GM23338 (cell line): ENCODE measurements at regions not wholly inside any gene's neighbourhood (a gene's known extent, or its start where the extent isn't known, plus 50 kb on each side); places are given as distances from the start of the nearest gene placed in this dataset.

ENCODE experiments used
- ATAC-seq: fragments of 200-7000 bp; cut with Tn5 transposase; 3 replicates; pipeline ENCODE4 v1.9.1; 2020
- DNase-seq: peaks from one replicate; pipeline ENCODE4 v3.0.0-alpha.2; 2015; ENCODE audit warnings: low spot score
- H2AFZ ChIP-seq: fragments of 200-600 bp; sonication (generic); 2 replicates; pipeline ENCODE4 v1.8.0; 2016; ENCODE audit warnings: antibody characterized with exemption, mild to moderate bottlenecking, moderate library complexity
- H3F3A ChIP-seq: fragments of 200-600 bp; sonication (generic); replicated peaks from 2 replicates; pipeline ENCODE4 v1.8.0; 2017; ENCODE audit warnings: antibody characterized with exemption, mixed run types, low read depth
- H3K27ac ChIP-seq: fragments of 200-600 bp; sonication (generic); 2 replicates; pipeline ENCODE4 v1.6.1; 2016; ENCODE audit warnings: low read depth
- H3K27me3 ChIP-seq: fragments of 200-600 bp; sonication (generic); 2 replicates; pipeline ENCODE4 v1.8.0; 2016; ENCODE audit warnings: mild to moderate bottlenecking, mixed run types, moderate library complexity; ENCODE audit not compliant: insufficient read depth
- H3K36me3 ChIP-seq: fragments of 200-600 bp; sonication (generic); 2 replicates; pipeline ENCODE4 v1.8.0; 2016; ENCODE audit warnings: mild to moderate bottlenecking; ENCODE audit not compliant: insufficient read depth
- H3K4me1 ChIP-seq: fragments of 200-600 bp; sonication (generic); 2 replicates; pipeline ENCODE4 v1.8.0; 2016; ENCODE audit warnings: mild to moderate bottlenecking, moderate library complexity; ENCODE audit not compliant: insufficient read depth
- H3K4me2 ChIP-seq: fragments of 200-600 bp; sonication (generic); 2 replicates; pipeline ENCODE4 v1.7.1; 2017; ENCODE audit warnings: mixed run types
- H3K4me3 ChIP-seq: fragments of 200-600 bp; sonication (generic); 2 replicates; pipeline ENCODE4 v1.6.1; 2016; ENCODE audit warnings: mixed run types
- H3K79me2 ChIP-seq: fragments of 200-600 bp; sonication (generic); replicated peaks from 2 replicates; pipeline ENCODE4 v1.8.0; 2017; ENCODE audit warnings: mild to moderate bottlenecking; ENCODE audit not compliant: insufficient read depth
- H3K9me2 ChIP-seq: fragments of 200-600 bp; sonication (generic); 2 replicates; pipeline ENCODE4 v1.8.0; 2017; ENCODE audit not compliant: insufficient read depth
- H4K20me1 ChIP-seq: fragments of 200-600 bp; sonication (generic); replicated peaks from 2 replicates; pipeline ENCODE4 v1.8.0; 2017; ENCODE audit warnings: mild to moderate bottlenecking; ENCODE audit not compliant: insufficient read depth
- H3K27ac Mint-ChIP-seq: 2 replicates; pipeline ENCODE4 v1.8.0; 2020; ENCODE audit warnings: inconsistent platforms, mild to moderate bottlenecking, moderate library complexity, mixed read lengths
- H3K27me3 Mint-ChIP-seq: 3 replicates; pipeline ENCODE4 v1.8.0; 2022; ENCODE audit warnings: low read depth, mild to moderate bottlenecking, moderate library complexity, mixed read lengths, inconsistent platforms; ENCODE audit not compliant: insufficient read depth, poor library complexity
- H3K36me3 Mint-ChIP-seq: 3 replicates; pipeline ENCODE4 v1.8.0; 2021; ENCODE audit warnings: low read depth, mild to moderate bottlenecking, inconsistent platforms, moderate library complexity, mixed read lengths
- H3K4me1 Mint-ChIP-seq: 3 replicates; pipeline ENCODE4 v1.8.0; 2020; ENCODE audit warnings: mild to moderate bottlenecking, inconsistent platforms, mixed read lengths
- H3K4me3 Mint-ChIP-seq: 3 replicates; pipeline ENCODE4 v1.8.0; 2021; ENCODE audit warnings: moderate library complexity, mild to moderate bottlenecking, inconsistent platforms, mixed read lengths
- H3K9me3 Mint-ChIP-seq: 3 replicates; pipeline ENCODE4 v1.8.0; 2020; ENCODE audit warnings: moderate library complexity, mild to moderate bottlenecking, inconsistent platforms, mixed read lengths
- CREB1 ChIP-seq: fragments of 250-450 bp; sonication (Bioruptor Pico); IDR thresholded peaks from 2 replicates; pipeline ENCODE4 v1.5.0; 2020; ENCODE audit warnings: low read depth, mild to moderate bottlenecking, moderate library complexity
- NANOG ChIP-seq: IDR thresholded peaks from 2 replicates; pipeline ENCODE4 v1.6.1; 2016; ENCODE audit warnings: antibody characterized with exemption, borderline replicate concordance
- POLR2AphosphoS5 ChIP-seq: IDR thresholded peaks from 2 replicates; pipeline ENCODE4 v1.6.1; 2016; ENCODE audit warnings: antibody characterized with exemption, low read depth
- TF ChIP-seq, protein P1 (sequence below): fragments of 250-450 bp; sonication (Bioruptor Pico); IDR thresholded peaks from 2 replicates; pipeline ENCODE4 v1.5.0; 2020; ENCODE audit warnings: mild to moderate bottlenecking, moderate library complexity
- TF ChIP-seq, protein P2 (sequence below): IDR thresholded peaks from 2 replicates; pipeline ENCODE4 v1.6.1; 2016; ENCODE audit warnings: antibody characterized with exemption

DNA sequence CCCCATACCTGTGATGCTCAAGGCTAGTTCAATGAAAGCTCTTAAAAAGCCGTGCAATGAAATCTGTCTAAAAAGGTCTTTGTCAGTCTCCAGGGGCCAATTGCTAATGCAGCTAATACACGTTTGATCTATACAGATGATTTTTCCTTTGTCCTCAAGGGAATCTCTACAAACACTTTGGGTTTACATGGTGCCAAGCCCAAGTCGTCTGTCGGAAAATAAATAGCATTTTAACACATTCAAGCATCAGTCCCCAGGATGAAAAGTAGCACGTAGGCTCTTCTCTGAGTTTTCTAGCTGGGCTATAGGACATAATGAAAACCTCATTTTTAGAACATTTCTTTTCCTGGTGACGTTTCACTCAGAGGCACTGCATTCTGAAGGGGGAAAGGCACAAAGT, 477.4 kb upstream of the WWC1 start (continued):
- TF ChIP-seq POLR2AphosphoS5 (no peak), CREB1 (no peak)

DNA sequence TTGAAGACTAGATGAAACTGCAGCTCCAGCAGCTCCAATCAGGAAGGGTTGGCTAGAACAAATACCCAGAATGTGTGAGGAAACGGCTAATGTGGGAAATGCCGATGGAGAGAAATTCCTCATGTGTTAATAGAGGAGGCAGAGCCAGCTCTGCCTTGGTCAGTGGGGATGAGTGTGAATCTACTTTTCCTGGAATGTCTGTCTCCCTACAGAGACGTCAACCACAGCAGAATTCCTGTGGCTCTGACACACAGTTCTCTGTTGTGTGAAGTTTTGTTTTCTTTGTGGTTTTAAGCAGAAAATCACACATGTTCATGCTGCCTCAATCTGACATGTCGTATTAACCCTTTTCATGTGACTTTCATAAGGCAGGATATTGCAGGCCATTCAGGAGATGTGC, 476.6 kb upstream of the WWC1 start:
- no peaks in the 10 kb centered on the region for H3K79me2 ChIP-seq
- H2AFZ ChIP-seq, result no peak overlapping the region
- no peak overlapping the region for H3K4me3 ChIP-seq
- no peaks in the 10 kb centered on the region; the same call in 1 of the 2 replicates for H3K4me1 ChIP-seq
- Mint-ChIP-seq H3K4me3 (no peak overlapping the region), H3K36me3 (no peaks in the 10 kb centered on the region), H3K4me1 (peaks cover 22% of the 10 kb centered on the region), H3K27me3 (no peaks in the 10 kb centered on the region), H3K9me3 (no peaks in the 10 kb centered on the region; the same call in 2 of the 3 replicates), H3K27ac (no peak overlapping the region)
- H3K27me3 ChIP-seq, result no peaks in the 10 kb centered on the region
- ATAC-seq (peak; percentile 78), DNase-seq (peak; percentile 87)
- H3F3A ChIP-seq, result no peaks in the 10 kb centered on the region
- H4K20me1 ChIP-seq, result no peaks in the 10 kb centered on the region
- 0 out of 2 replicates have a peak overlapping the region, but pooled peaks have one; percentile 3 for H3K27ac ChIP-seq
- no peaks in the 10 kb centered on the region for H3K36me3 ChIP-seq
- peaks cover 11% of the 10 kb centered on the region; the same call in 1 of the 2 replicates for H3K9me2 ChIP-seq
- H3K4me2 ChIP-seq, result no peak overlapping the region
- no peak for TF ChIP-seq NANOG
- TF ChIP-seq, protein P1, sequence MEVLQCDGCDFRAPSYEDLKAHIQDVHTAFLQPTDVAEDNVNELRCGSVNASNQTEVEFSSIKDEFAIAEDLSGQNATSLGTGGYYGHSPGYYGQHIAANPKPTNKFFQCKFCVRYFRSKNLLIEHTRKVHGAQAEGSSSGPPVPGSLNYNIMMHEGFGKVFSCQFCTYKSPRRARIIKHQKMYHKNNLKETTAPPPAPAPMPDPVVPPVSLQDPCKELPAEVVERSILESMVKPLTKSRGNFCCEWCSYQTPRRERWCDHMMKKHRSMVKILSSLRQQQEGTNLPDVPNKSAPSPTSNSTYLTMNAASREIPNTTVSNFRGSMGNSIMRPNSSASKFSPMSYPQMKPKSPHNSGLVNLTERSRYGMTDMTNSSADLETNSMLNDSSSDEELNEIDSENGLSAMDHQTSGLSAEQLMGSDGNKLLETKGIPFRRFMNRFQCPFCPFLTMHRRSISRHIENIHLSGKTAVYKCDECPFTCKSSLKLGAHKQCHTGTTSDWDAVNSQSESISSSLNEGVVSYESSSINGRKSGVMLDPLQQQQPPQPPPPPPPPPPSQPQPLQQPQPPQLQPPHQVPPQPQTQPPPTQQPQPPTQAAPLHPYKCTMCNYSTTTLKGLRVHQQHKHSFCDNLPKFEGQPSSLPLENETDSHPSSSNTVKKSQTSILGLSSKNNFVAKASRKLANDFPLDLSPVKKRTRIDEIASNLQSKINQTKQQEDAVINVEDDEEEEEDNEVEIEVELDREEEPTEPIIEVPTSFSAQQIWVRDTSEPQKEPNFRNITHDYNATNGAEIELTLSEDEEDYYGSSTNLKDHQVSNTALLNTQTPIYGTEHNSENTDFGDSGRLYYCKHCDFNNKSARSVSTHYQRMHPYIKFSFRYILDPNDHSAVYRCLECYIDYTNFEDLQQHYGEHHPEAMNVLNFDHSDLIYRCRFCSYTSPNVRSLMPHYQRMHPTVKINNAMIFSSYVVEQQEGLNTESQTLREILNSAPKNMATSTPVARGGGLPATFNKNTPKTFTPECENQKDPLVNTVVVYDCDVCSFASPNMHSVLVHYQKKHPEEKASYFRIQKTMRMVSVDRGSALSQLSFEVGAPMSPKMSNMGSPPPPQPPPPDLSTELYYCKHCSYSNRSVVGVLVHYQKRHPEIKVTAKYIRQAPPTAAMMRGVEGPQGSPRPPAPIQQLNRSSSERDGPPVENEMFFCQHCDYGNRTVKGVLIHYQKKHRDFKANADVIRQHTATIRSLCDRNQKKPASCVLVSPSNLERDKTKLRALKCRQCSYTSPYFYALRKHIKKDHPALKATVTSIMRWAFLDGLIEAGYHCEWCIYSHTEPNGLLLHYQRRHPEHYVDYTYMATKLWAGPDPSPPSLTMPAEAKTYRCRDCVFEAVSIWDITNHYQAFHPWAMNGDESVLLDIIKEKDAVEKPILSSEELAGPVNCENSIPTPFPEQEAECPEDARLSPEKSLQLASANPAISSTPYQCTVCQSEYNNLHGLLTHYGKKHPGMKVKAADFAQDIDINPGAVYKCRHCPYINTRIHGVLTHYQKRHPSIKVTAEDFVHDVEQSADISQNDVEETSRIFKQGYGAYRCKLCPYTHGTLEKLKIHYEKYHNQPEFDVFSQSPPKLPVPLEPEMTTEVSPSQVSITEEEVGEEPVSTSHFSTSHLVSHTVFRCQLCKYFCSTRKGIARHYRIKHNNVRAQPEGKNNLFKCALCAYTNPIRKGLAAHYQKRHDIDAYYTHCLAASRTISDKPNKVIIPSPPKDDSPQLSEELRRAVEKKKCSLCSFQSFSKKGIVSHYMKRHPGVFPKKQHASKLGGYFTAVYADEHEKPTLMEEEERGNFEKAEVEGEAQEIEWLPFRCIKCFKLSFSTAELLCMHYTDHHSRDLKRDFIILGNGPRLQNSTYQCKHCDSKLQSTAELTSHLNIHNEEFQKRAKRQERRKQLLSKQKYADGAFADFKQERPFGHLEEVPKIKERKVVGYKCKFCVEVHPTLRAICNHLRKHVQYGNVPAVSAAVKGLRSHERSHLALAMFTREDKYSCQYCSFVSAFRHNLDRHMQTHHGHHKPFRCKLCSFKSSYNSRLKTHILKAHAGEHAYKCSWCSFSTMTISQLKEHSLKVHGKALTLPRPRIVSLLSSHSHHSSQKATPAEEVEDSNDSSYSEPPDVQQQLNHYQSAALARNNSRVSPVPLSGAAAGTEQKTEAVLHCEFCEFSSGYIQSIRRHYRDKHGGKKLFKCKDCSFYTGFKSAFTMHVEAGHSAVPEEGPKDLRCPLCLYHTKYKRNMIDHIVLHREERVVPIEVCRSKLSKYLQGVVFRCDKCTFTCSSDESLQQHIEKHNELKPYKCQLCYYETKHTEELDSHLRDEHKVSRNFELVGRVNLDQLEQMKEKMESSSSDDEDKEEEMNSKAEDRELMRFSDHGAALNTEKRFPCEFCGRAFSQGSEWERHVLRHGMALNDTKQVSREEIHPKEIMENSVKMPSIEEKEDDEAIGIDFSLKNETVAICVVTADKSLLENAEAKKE, result peak; percentile 46; the same call in 1 of the 2 replicates

DNA sequence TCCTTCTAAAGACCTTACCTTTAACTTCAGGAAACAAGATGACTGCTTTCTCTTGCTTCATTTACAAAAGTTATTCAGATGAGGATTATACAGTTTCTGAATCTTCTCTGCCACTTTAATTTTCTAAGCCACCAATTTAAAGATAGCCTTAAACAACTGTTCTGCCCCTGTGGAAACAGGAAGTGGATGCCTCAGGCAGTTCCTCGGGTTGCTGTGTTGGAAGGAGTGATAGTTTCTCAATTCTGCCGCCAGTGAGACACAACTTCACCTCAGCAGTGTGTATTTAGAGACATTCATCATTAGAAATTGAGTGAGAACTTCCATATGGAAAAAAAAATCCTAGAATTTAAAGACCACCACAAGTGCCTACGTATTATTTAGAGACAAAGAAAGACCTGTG, 475.1 kb upstream of the WWC1 start:
- no peaks in the 10 kb centered on the region for H3K79me2 ChIP-seq
- TF ChIP-seq, protein P2, sequence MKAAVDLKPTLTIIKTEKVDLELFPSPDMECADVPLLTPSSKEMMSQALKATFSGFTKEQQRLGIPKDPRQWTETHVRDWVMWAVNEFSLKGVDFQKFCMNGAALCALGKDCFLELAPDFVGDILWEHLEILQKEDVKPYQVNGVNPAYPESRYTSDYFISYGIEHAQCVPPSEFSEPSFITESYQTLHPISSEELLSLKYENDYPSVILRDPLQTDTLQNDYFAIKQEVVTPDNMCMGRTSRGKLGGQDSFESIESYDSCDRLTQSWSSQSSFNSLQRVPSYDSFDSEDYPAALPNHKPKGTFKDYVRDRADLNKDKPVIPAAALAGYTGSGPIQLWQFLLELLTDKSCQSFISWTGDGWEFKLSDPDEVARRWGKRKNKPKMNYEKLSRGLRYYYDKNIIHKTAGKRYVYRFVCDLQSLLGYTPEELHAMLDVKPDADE, result no peak
- no peak for TF ChIP-seq POLR2AphosphoS5

More for the DNA sequence above, 475.1 kb upstream of the WWC1 start:
- Mint-ChIP-seq H3K4me1 (peaks cover 21% of the 10 kb centered on the region), H3K4me3 (no peak overlapping the region), H3K27ac (no peak overlapping the region), H3K9me3 (no peaks in the 10 kb centered on the region; the same call in 2 of the 3 replicates), H3K27me3 (peaks cover 3% of the 10 kb centered on the region), H3K36me3 (no peaks in the 10 kb centered on the region)
- H2AFZ ChIP-seq, result no peak overlapping the region
- no peaks in the 10 kb centered on the region for H3F3A ChIP-seq
- H3K36me3 ChIP-seq, result no peaks in the 10 kb centered on the region
- no peaks in the 10 kb centered on the region for H3K27me3 ChIP-seq
- H4K20me1 ChIP-seq, result no peaks in the 10 kb centered on the region
- H3K4me2 ChIP-seq, result no peak overlapping the region
- H3K9me2 ChIP-seq, result peaks cover 12% of the 10 kb centered on the region; the same call in 1 of the 2 replicates
- H3K27ac ChIP-seq, result no peak overlapping the region
- no peaks in the 10 kb centered on the region; the same call in 1 of the 2 replicates for H3K4me1 ChIP-seq
- no peak for ATAC-seq
- DNase-seq, result no peak
- H3K4me3 ChIP-seq, result no peak overlapping the region
